HG03442 (cell line): ENCODE measurements at regions not wholly inside any gene's neighbourhood (a gene's known extent, or its start where the extent isn't known, plus 50 kb on each side); places are given as distances from the start of the nearest gene placed in this dataset.

ENCODE experiments used
- ATAC-seq: cut with Tn5 transposase; IDR thresholded peaks from one replicate; pipeline ENCODE4 v1.9.1; 2021; ENCODE audit warnings: mild to moderate bottlenecking, moderate library complexity; ENCODE audit not compliant: unreplicated experiment

GRCh38 chr6:132144456-132144855, 193.3 kb upstream of the CCN2 start:
- no peak for ATAC-seq

GRCh38 chr6:132143258-132143657, 192.1 kb upstream of the CCN2 start:
- ATAC-seq, result no peak

GRCh38 chr6:132142768-132143167, 191.6 kb upstream of the CCN2 start:
- ATAC-seq, result no peak

GRCh38 chr6:132142308-132142707, 191.1 kb upstream of the CCN2 start:
- no peak for ATAC-seq

- no peak for ATAC-seq
These were observed 189.0 kb upstream of the CCN2 start for GRCh38 chr6:132140189-132140588.

- ATAC-seq, result no peak
These were observed 188.4 kb upstream of the CCN2 start for GRCh38 chr6:132139611-132140010.

GRCh38 chr6:132136981-132137380, 185.8 kb upstream of the CCN2 start:
- ATAC-seq, result no peak

GRCh38 chr6:132135409-132135808, 184.2 kb upstream of the CCN2 start:
- no peak for ATAC-seq

GRCh38 chr6:132133736-132134445, 182.7 kb upstream of the CCN2 start:
- no peak for ATAC-seq

GRCh38 chr6:132132924-132133639, 181.9 kb upstream of the CCN2 start:
- ATAC-seq, result no peak

- no peak for ATAC-seq
These were observed 181.2 kb upstream of the CCN2 start for GRCh38 chr6:132132422-132132821.

- ATAC-seq, result no peak
These were observed 180.6 kb upstream of the CCN2 start for GRCh38 chr6:132131758-132132157.

GRCh38 chr6:132131351-132131750, 180.2 kb upstream of the CCN2 start:
- no peak for ATAC-seq

- ATAC-seq, result no peak
These were observed 179.6 kb upstream of the CCN2 start for GRCh38 chr6:132130626-132131298.

- ATAC-seq, result no peak
These were observed 177.3 kb upstream of the CCN2 start for GRCh38 chr6:132128424-132128823.

- ATAC-seq, result no peak
These were observed 175.0 kb upstream of the CCN2 start for GRCh38 chr6:132126150-132126549.

- ATAC-seq, result no peak
These were observed 171.7 kb upstream of the CCN2 start for GRCh38 chr6:132122871-132123270.

- ATAC-seq, result no peak
These were observed 171.0 kb upstream of the CCN2 start for GRCh38 chr6:132122176-132122575.

GRCh38 chr6:132118144-132118543, 167.0 kb upstream of the CCN2 start:
- ATAC-seq, result no peak

- no peak for ATAC-seq
These were observed 164.7 kb upstream of the CCN2 start for GRCh38 chr6:132115714-132116366.

- ATAC-seq, result no peak
These were observed 163.1 kb upstream of the CCN2 start for GRCh38 chr6:132114201-132114825.
